HG03066 (cell line): ENCODE measurements at regions not wholly inside any gene's neighbourhood (a gene's known extent, or its start where the extent isn't known, plus 50 kb on each side); places are given as distances from the start of the nearest gene placed in this dataset.
"Not testable (repeated sequence)": the region's sequence is repeated elsewhere in the genome, so short reads cannot be mapped to it uniquely, and the experiment has no call there.

ENCODE experiments used
- ATAC-seq: cut with Tn5 transposase; IDR thresholded peaks from one replicate; pipeline ENCODE4 v1.9.1; 2021; ENCODE audit warnings: low read depth; ENCODE audit not compliant: unreplicated experiment

GRCh38 chr5:107017616-107018015, 653.1 kb downstream of the EFNA5 start:
- no peak for ATAC-seq

GRCh38 chr5:107012371-107012770, 658.4 kb downstream of the EFNA5 start:
- ATAC-seq, result no peak

GRCh38 chr5:107011605-107012004, 659.1 kb downstream of the EFNA5 start:
- ATAC-seq, result no peak

GRCh38 chr5:107010060-107010459, 660.7 kb downstream of the EFNA5 start:
- ATAC-seq, result no peak

GRCh38 chr5:107005653-107006052, 665.1 kb downstream of the EFNA5 start:
- ATAC-seq, result no peak

- no peak for ATAC-seq
Observed at GRCh38 chr5:107005161-107005560, 665.6 kb downstream of the EFNA5 start.

- no peak for ATAC-seq
Observed at GRCh38 chr5:107002115-107002514, 668.6 kb downstream of the EFNA5 start.

GRCh38 chr5:106999506-106999905, 671.2 kb downstream of the EFNA5 start:
- not testable (repeated sequence) for ATAC-seq

- ATAC-seq, result no peak
Observed at GRCh38 chr5:106986006-106986405, 684.7 kb downstream of the EFNA5 start.

- ATAC-seq, result no peak
Observed at GRCh38 chr5:106985174-106985573, 685.6 kb downstream of the EFNA5 start.

GRCh38 chr5:106979178-106979577, 691.6 kb downstream of the EFNA5 start:
- not testable (repeated sequence) for ATAC-seq

- not testable (repeated sequence) for ATAC-seq
Observed at GRCh38 chr5:106978582-106979165, 692.1 kb downstream of the EFNA5 start.

- no peak for ATAC-seq
Observed at GRCh38 chr5:106976363-106976762, 694.4 kb downstream of the EFNA5 start.

- no peak for ATAC-seq
Observed at GRCh38 chr5:106974272-106974671, 696.5 kb downstream of the EFNA5 start.

GRCh38 chr5:106966686-106967315, 703.9 kb downstream of the EFNA5 start:
- ATAC-seq, result no peak

- ATAC-seq, result no peak
Observed at GRCh38 chr5:106964132-106964531, 706.6 kb downstream of the EFNA5 start.

GRCh38 chr5:106963630-106964029, 707.1 kb downstream of the EFNA5 start:
- ATAC-seq, result no peak

- no peak for ATAC-seq
Observed at GRCh38 chr5:106962464-106963230, 708.1 kb downstream of the EFNA5 start.

GRCh38 chr5:106959387-106959786, 711.4 kb downstream of the EFNA5 start:
- ATAC-seq, result no peak

GRCh38 chr5:106957336-106957735, 713.4 kb downstream of the EFNA5 start:
- ATAC-seq, result no peak

- ATAC-seq, result no peak
Observed at GRCh38 chr5:106956886-106957285, 713.9 kb downstream of the EFNA5 start.

GRCh38 chr5:106956187-106956586, 714.5 kb downstream of the EFNA5 start:
- no peak for ATAC-seq
